Fibroblast of lung (primary cell): ENCODE measurements at regions not wholly inside any gene's neighbourhood (a gene's known extent, or its start where the extent isn't known, plus 50 kb on each side); places are given as distances from the start of the nearest gene placed in this dataset.

ENCODE experiments used
- EZH2 ChIP-seq: IDR thresholded peaks from 2 replicates; pipeline ENCODE4 v1.5.1; 2012; ENCODE audit warnings: low read length, control low read depth, mild to moderate bottlenecking; ENCODE audit errors: missing control alignments
- TF ChIP-seq, protein P1 (sequence below), 2 donors: IDR thresholded peaks in 1 of 2; conservative IDR thresholded peaks in 1 of 2; 1 replicate in 1 of 2; 2 replicates in 1 of 2; pipeline ENCODE4 v1.5.1; 2011 to 2012; ENCODE audit warnings: low read length in 2 of 2, control low read depth in 1 of 2, inconsistent platforms in 1 of 2, low read depth in 1 of 2, mild to moderate bottlenecking in 1 of 2

DNA sequence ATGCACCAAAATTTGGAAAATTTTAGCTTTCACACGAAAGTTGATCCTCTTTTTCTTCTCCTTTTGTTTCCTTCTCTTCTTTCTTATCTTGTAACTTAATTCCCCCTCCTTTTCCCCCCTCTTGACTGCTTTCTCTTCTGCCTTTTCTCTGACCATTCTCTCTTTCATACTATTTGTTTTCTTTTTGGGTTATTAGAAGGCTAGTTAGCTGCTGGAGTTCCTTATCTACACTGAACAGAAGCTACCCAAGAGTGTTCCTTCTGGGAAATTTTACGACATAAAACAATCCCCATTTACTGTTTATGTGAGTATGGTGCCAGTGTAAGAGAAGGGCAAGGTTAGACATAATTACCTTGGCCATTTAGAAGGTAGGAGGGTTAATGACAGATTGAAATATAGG, 218.4 kb upstream of the DTNA start:
- no peak for TF ChIP-seq EZH2
- TF ChIP-seq, protein P1, sequence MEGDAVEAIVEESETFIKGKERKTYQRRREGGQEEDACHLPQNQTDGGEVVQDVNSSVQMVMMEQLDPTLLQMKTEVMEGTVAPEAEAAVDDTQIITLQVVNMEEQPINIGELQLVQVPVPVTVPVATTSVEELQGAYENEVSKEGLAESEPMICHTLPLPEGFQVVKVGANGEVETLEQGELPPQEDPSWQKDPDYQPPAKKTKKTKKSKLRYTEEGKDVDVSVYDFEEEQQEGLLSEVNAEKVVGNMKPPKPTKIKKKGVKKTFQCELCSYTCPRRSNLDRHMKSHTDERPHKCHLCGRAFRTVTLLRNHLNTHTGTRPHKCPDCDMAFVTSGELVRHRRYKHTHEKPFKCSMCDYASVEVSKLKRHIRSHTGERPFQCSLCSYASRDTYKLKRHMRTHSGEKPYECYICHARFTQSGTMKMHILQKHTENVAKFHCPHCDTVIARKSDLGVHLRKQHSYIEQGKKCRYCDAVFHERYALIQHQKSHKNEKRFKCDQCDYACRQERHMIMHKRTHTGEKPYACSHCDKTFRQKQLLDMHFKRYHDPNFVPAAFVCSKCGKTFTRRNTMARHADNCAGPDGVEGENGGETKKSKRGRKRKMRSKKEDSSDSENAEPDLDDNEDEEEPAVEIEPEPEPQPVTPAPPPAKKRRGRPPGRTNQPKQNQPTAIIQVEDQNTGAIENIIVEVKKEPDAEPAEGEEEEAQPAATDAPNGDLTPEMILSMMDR (conservative IDR thresholded peaks at IDR 0.05 in 1 of 2, IDR thresholded peaks at IDR 0.05 in 1 of 2; ENCODE audit: low read depth in 1 of 2, low read length in 2 of 2): no peak
